HG03039 (cell line): ENCODE measurements at regions not wholly inside any gene's neighbourhood (a gene's known extent, or its start where the extent isn't known, plus 50 kb on each side); places are given as distances from the start of the nearest gene placed in this dataset.
"Not testable (repeated sequence)": the region's sequence is repeated elsewhere in the genome, so short reads cannot be mapped to it uniquely, and the experiment has no call there.

ENCODE experiments used
- ATAC-seq: cut with Tn5 transposase; IDR thresholded peaks from one replicate; pipeline ENCODE4 v1.9.1; 2021; ENCODE audit warnings: mild to moderate bottlenecking, moderate library complexity; ENCODE audit not compliant: unreplicated experiment

DNA sequence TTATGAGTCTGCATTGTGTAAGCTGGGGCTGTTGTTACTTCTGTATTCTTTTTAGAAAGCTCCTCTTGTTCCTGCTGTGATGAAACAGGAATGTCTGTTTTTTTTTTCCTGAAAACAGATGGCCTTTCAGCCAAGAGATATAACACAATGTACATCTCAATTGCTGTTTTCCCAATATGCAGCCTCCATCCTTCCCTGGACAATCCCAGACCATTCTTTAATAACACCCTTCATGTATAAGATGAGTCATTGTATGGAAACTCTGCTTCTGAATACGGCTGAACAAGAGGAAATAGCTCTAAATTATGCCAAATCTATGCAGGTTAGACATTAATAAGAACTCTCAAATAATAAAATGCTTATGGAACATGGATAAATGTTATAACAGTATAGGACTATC, 60.2 kb upstream of the LRRC4C start:
- no peak for ATAC-seq

DNA sequence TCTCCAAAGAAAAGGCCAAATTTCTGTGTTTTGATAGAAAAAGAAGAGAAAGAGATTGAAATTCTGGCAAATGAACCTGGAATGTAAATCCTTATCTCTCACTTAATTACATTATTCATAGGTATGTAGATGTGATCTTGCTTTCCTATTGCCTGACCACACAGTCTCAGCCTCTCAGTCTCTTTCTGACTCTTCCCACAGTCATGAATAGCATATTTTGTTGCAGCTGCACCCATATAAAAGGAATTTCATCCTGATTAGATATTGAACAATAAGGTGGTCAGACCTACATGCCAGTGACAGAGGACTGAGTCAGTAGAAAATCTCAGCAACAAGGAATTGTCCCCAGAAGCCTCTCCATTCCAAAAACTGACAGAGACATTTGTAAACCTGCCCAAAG, 62.9 kb upstream of the LRRC4C start:
- no peak for ATAC-seq

DNA sequence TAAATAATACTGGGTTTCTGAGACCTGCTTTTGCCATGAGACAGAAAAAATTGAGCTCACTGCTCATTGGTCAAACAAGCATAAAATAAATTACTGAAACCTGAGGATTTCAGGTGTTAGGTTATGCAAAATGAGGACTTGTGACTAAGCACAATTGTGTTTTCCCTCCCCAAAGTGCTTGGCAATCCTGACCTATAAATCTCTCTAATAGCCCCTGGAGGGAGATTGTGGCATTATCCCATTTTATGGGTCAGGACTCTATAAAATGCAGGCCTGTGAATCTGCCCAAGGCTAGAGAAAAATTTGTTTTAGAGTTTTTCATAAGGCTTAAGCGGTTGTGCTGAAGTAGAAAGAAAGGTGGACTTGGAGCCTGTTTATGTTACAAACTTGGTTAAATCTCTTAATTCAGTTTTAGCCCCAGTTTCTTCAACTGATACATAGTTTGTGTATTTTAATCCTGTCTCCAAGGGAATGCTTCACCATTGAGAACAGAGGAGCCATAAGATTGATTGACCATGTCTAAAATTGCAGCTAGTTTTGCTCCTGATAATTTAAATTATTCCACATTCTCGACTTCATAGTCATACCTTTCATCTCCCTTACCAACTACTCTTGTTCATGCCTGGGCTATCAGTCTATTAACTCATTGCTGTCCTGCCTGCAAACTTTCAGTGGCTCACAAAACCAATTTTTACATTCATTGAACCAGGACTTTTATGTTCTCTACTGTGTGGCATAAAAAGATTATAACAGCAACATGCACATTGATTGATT, 63.6 kb upstream of the LRRC4C start:
- ATAC-seq: no peak

DNA sequence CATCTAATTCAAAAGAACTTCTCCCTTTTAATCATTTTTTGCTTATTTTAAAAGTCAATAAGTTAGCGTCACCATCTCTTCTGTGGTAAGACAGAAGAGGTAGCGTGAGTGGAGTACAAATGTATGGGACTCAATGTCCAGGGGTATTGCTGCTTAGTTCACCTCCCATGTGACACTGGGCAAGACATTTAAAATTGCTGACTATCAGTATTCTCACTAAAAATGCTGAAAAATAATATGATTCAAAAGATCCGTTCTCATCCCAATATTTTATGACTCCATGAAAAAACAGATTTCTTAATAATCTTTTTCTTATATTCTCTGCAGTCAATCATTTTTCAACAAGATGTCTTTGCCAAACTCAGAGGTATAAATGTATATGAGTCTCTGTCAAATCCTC, 68.1 kb upstream of the LRRC4C start:
- no peak for ATAC-seq

DNA sequence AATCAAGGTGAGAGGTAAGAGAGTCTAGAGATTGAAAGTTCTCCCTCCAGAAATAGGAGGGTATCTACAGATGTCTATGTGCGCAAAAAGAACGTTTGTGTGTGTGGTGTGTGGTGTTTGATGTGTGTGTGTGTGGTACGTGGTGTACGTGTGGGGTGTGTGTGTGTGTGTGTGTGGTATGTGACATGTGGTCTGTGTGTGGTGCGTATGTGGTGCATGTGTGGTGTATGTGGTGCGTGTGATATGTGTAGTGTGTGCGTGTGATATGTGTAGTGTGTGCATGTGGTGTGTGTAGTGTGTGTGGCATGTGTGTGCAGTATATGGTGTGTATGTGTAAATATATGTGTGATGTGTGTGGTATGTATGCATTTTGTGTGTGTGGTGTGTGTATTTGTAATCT, 73.0 kb upstream of the LRRC4C start:
- ATAC-seq: no peak

DNA sequence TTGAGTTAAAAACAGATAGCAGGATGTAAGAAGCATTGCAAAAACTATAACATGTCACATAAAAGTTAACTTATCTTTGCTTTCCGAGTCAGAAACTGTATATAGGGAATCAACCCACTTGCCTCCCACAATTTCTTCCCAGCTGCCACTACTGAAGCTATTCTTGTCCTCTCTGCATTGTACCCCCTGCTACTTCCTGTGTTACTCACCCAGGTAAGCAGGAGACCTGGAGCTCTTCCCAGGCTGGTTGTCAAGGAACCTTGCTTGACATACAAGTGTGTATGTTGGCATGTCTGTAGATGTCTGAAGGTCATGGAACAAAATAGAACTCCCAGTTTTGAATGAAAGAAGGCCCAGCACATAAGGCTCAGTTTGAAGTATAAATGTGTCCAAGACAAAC, 74.3 kb upstream of the LRRC4C start:
- ATAC-seq: no peak

DNA sequence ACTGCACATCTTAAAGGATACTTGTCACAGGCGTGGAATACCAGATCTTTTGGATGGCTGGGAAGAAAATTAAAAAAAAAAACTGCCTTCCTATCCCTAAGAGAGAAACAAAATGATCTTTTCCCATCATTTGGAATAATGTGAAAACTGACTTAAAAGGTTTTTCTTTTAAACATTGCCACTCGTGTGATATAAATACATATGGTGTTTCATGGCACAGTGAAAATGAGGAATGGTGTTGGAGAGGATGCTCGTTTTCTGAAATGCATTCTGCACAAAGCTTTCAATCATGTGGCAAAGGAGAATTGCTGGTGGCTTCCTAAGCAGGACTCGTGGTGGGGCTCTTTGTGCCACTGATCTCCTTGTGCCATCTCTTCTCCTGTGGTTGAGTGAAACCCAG, 74.9 kb upstream of the LRRC4C start:
- ATAC-seq: no peak

DNA sequence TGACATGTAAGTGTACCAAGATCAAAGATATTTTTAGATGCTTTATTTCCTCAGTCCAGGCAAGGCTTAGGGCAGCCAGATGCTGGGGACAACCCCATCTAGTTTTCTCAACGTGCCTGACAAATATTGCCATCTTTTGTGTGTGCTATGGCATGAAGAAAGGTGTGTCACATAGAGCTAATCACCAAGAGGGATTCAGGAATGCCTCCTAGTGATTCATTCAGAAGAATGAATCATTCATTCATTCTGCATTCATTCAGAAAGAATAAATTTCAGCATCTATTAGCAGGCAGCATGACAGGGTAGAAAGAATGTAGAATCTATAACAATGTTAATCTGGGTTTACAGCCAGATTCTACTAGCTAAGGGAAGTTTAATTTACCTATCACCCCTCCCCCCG, 75.4 kb upstream of the LRRC4C start:
- ATAC-seq: no peak

DNA sequence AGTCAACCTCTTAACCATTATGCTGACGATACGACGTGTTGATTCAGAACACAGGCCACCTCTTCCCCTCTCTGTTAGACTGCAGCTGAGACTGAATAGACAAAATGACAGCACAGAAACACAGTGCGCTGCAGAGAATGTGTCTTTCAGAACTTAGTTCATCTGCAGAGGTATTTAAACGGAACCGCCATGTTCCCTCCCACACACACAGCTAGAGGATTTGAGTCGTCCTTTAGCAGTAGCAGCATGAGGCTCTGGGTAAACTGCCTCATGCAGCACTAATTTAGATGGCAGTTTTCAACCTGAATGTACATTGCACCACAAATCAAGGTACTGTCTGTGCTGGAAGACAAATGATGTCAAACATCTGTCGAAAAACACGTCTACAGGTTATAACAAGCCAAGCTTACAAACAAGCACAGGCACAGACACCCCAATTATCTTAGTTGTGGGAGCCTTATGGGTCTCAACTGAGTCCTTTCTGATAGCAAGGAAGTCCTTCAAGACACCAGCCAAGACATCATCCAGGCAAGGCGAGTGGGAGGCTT, 76.6 kb upstream of the LRRC4C start:
- no peak for ATAC-seq

DNA sequence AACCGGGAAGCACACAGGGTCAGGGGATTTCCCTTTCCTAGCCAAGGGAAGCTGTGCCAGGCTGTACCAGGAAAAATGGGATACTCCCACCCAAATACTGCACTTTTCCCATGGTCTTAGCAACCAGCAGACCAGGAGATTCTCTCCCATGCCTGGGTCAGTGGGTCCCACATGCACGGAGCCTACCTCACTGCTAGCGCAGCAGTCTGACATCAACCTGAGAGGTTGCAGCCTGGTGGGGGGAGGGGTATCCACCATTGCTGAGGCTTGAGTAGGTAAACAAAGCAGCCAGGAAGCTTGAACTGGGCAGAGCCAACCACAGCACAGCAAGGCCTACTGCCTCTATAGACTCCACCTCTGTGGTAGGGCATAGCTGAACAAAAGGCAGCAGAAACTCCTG, 85.5 kb upstream of the LRRC4C start:
- not testable (repeated sequence) for ATAC-seq

DNA sequence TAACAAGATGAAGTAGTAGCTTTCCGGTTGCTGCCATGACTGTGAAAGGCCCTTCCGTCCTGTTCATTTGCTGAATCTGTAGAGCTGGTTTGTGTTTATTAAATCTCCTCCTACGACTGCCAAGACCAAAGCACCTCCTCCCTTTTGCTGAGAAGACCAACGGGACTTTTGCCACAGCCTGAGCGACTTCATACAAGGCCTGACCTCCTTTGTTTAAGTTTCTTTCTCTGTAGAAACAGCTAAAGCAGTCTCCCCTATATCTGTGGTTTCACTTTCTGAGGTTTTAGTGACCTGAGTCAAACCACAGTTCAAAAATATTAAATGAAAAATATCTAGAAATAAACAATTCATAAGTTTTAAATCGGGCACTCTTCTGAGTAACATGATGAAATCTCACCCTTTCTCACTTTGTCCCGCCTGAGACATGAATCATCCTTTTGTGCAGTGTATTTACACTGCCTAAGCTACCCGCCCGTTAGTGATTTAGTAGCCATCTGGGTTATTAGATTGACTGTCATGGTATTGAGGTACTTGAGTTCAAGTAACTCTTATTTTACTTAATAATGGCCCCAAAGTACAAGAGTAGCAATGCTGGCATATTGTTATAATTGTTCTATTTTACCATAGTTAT, 119.1 kb upstream of the LRRC4C start:
- ATAC-seq: no peak

DNA sequence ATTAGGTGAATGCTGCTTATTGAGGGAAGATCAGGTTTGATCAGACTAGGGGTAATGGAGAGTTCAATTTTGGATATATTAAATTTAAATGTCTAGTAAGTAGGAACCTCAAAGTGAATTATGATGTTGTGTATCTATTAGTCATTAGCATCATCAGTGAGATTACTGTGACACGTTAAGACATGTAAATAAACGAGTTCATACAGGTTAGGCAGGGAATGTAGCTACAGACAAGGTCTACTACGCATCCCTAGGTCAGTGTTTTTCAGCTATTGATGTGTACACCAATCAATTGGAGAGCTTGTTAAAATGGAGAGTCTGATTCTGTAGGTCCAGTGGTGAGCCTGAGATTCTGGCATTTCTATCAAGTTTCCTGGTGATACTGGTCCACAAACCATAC, 120.1 kb upstream of the LRRC4C start:
- no peak for ATAC-seq

DNA sequence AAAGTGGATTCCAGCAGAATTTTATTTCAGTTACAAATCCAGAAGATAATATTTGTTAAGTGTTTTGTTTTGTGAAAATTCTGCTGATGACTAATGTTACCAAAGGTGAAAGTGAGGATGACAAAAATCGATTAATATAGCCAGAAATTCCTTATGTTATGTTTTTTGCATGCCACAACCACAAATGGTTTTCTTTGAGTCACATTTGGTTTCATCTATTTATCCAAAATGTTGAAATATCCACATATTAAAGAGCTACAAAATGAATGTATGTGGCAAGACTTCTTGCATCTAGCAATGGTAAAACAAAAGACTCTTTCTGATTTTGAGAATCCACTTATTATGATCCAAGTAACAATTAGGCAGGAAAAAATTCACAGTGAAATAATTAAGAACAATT, 150.1 kb upstream of the LRRC4C start:
- ATAC-seq: no peak

DNA sequence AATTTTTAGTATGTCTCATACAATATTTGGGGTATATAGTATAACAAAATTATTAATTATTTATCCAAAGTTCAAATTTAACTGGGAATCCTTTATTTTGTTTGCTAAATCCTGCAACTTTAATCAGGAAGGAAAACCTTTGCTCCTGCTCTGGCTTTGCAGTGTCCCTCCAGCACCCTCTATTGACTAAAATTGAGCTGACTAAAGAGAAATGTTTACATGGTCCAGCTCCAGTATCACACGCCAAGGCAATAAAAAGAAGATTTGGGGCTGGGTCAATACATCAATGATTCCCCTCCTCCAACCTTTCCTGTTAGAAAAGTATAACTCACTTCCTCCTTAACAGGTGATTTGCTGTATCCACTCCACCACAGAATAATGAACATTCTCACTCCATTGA, 153.0 kb upstream of the LRRC4C start:
- ATAC-seq: no peak

DNA sequence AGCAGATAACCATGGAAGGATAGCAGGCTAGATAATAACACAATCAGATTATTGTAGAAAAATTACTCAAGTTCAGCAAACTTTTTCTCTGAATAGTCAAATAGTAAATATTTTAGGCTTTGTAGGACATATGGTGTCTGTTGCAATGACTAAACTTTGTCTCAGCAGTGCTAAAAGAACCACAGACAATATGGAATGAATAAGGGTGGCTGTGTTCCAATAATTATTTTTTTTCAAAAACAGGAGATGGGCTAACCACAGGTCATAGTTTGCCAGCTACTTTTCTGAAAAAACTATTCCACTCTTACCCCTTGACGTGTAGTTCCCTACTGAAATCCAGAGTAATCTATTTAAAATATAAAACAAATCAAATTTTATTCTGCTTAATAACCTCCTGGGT, 153.9 kb upstream of the LRRC4C start:
- ATAC-seq: no peak

DNA sequence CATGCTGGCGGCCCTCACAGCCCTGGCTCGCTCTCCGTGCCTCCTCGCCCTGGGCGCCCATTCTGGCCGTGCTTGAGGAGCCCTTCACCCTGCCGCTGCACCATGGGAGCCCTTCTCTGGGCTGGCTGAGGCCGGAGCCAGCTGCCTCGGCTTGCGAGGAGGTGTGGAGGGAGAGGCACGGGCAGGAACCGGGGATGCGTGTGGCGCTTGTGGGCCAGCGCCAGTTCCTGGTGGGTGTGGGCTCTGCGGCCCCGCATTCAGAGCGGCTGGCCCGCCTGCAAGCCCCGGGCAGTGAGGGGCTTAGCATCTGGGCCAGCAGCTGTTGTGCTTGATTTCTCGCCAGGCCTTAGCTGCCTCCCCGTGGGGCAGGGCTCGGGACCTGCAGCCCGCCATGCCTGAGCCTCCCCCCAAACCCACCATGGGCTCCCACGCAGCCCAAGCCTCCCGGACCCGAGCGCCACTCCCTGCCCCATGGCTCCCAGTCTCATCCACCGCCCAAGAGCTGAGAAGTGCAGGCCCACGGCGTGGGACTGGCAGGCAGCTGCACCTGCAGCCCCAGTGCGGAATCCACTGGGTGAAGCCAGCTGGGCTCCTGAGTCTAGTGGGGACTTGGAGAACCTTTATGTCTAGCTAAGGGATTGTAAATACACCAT, 163.4 kb upstream of the LRRC4C start:
- no peak for ATAC-seq

DNA sequence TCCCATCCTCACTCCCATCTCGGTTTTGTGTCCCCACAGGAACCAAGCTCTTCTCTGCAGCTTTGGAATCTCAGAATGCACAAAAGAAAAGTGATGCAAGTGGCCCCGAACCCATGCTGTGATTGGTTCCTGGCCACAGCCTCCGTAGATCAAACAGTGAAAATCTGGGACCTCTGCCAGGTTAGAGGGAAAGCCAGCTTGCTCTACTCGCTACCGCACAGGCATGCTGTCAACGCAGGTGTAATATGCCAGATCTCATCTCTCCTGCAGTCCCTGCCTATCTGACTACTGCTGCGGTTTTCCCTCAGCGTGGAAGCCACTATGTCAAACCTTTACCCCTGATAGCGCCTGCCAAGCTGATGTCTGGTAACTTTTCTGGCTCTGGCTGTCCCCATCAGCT, 200.5 kb upstream of the LRRC4C start:
- ATAC-seq: no peak

DNA sequence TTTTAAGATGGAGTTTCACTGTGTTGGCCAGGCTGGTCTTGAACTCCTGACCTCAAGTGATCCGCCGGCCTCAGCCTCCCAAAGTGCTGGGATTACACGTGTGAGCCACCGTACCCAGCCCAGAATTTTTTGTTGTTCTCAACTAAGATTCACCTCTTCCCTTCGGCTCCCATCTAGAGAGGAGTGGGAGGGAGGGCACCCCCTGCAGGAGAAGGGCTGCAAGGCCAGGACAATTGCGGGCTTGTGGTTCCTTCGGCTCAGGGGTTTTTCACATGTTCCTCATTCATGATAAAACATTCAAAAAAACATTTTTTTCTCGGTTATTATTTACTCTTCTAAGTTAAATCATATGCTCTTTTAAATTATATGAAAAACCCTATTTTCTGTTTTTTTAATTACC, 201.1 kb upstream of the LRRC4C start:
- ATAC-seq: no peak

DNA sequence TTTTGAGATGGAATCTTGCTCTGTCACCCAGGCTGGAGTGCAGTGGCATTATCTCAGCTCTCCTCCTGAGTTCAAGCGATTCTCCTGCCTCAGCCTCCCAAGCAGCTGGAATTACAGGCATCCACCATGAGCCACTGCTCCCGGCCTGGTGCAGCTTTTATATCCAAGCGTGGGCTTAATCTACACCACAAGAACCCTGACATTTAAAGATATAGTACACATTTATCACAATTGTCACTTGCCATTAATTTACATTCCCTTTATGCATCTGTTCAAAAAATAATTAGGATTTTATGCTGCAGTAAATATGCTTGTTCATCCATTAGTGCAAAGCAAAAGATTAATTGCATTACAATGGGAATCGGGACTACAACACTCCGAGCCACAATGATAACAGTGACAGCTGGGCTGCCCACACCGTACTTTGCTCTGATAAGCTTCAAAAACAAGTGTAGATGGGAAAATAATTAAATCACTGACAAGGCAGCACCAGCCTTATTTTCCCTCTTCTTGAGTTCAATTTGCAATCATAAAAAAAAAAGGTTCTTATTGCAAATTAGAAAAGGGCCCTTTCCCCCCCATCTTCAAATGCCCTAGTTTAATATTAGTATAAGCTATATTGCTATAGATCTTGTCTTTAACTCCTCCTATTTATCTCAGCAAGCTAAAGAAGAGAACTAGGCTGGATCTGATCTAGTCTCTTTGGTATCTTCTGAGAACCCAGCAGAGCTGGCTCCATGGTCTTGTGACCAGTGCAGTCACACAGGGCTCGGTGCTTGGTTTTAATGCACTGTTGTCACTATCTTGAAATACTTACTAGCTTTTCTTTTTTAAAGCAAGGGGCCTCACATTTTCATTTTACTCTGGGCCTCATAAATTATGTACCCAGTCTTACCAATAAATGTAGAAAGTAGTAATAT, 206.2 kb upstream of the LRRC4C start:
- ATAC-seq: no peak

DNA sequence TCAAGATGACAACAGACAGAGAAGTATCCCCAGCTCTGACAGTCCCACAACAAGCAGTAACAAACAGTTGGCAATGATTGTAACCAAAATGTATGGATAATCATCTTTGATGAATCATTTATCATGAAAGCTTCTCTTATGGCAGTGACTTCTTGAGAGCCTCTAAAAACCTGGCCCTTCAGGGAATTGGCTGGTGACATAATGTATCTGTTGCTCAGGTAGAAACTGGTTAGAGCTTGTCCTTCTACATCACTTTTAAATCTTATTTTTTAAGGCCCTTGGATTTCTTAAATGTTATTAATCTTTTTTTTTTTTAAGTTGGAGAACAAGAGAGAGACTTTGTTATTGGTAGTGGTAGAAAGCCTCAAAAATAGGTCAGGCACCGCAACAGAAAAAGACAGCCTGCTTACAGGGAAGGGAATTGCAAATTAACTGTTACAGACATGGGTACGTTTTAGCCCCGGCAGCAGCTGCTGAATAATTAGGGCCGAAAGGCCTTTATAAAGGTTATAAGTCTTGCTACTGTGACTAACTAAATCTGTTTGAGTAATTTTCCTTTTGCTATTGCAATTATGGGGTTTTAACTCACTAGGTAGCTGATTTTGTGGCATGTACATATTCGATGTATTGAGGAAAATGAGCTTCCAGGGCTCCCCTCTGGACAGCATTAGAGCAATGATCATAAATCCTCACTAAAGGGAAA, 207.7 kb upstream of the LRRC4C start:
- ATAC-seq: no peak
